Upper lobe of left lung (tissue), 6 donors: ENCODE measurements at regions not wholly inside any gene's neighbourhood (a gene's known extent, or its start where the extent isn't known, plus 50 kb on each side); places are given as distances from the start of the nearest gene placed in this dataset.

Experiments
- ATAC-seq, 2 donors: fragments of 200-7000 bp; cut with Tn5 transposase; one replicate each; pipeline ENCODE4 v1.9.1; 2022; ENCODE audit warnings: mild to moderate bottlenecking in 2 of 2, moderate library complexity in 2 of 2; ENCODE audit not compliant: low FRiP score in 2 of 2
- DNase-seq, 2 donors: peaks; one replicate each; pipeline ENCODE4 v3.0.0-alpha.2; 2019 to 2020
- H3K27ac ChIP-seq, 4 donors: fragments of 200-600 bp; sonication (generic); one replicate each; pipeline ENCODE4 v1.5.1; 2016 to 2019
- H3K27me3 ChIP-seq, 4 donors: fragments of 200-600 bp; sonication (generic); one replicate each; pipeline ENCODE4 v1.5.1; 2017 to 2019
- H3K36me3 ChIP-seq, 4 donors: fragments of 200-600 bp; sonication (generic); one replicate each; pipeline ENCODE4 v1.5.1; 2016 to 2019
- H3K4me1 ChIP-seq, 4 donors: fragments of 200-600 bp; sonication (generic); one replicate each; pipeline ENCODE4 v1.5.1; 2018 to 2019
- H3K4me3 ChIP-seq, 4 donors: fragments of 200-600 bp; sonication (generic); one replicate each; pipeline ENCODE4 v1.5.1; 2017 to 2019; ENCODE audit warnings: mild to moderate bottlenecking in 2 of 4, moderate library complexity in 1 of 4
- H3K9me3 ChIP-seq, 4 donors: fragments of 200-600 bp; sonication (generic); one replicate each; pipeline ENCODE4 v1.5.1; 2018 to 2019
- CTCF ChIP-seq, 6 experiments: fragments of 450-650 bp in 4 of 6; fragments of 200-600 bp in 2 of 6; sonication (generic) in 2 of 6; IDR thresholded peaks; one replicate each; pipeline ENCODE4 v1.5.1; 2016 to 2019; ENCODE audit warnings: antibody characterized with exemption in 6 of 6
- EP300 ChIP-seq, 4 donors: sonication (generic); formaldehyde crosslinking; IDR thresholded peaks; one replicate each; pipeline ENCODE4 v1.5.1; 2017; ENCODE audit warnings: antibody characterized with exemption in 4 of 4, control low read depth in 2 of 4
- POLR2A ChIP-seq, 4 donors: fragments of 450-650 bp; IDR thresholded peaks; one replicate each; pipeline ENCODE4 v1.5.1; 2016 to 2017; ENCODE audit warnings: antibody characterized with exemption in 4 of 4, mild to moderate bottlenecking in 2 of 4
- POLR2AphosphoS5 ChIP-seq, 2 donors: sonication (generic); formaldehyde crosslinking; IDR thresholded peaks; one replicate each; pipeline ENCODE4 v1.5.1; 2017; ENCODE audit warnings: antibody characterized with exemption in 2 of 2
- WGBS, 2 donors: methylation state at CpG; one replicate each; pipeline ENCODE4 v1.1.5; 2017 to 2018; 5-methylcytosine and 5-hydroxymethylcytosine counted together
- donor health status: DM: no; HTN: no; CAD: no; lungs with moderate emphysema.
- donor health status: DM: no; HTN: yes; CAD: no; lungs with severe emphysema.

DNA sequence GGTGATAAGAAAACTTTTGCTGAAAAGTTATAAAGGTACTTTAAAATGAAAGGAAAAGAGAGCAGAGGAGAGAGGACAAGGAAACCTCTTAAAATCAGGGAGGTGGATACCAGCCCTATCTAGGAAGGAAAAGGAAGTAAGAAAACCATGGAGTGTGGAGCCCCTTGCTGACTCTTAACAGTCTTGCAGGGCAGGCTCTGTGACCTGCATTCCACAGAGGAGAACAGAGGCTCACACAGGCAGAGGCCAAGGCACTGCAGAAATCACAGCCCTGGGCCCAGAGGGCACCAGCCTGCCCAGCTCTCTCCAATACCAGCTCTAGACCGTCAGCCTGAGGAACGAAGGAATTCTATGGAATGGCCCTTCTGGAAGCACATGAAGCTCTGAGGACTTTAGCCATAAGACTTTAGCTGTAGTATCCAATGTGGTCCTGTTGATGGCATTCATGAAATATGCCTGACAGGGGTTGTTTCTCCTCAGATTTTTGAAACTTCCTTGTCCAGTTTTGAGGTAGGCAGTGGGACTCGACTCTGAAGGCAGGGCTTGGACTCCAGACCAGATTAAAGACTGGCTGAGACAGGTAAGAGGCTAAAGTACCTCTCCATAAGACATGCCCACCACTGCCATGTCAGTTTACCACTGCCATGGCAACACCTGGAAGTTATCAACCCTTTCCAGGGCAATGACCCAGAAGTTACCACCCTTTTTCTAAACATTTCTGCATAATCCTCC, 216.3 kb downstream of the ANAPC1 start:
- H3K27me3 ChIP-seq, result no peaks in the 10 kb centered on the region
- ATAC-seq, result peak; percentile 84 to 89
- WGBS, 2 donors, result 46 to 70% methylated on average over 3 of the region's 3 CpGs

DNA sequence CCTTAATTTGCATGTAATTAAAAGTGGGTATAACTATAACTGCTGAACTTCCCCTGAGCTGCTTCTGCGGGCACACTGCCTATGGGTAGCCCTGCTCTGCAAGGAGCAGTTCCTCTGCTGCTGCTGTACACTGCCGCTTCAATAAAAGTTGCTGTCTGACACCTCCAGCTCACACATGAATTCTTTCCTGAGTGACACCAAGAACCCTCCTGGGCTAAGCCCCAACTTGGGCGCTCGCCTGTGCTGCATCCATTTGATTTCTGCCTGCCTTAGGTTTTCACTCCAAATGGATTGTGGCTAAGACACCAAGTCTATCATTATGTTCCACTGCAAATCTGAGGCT, 215.7 kb downstream of the ANAPC1 start:
- no peak for DNase-seq
- Histone ChIP-seq H3K27me3 (no peaks in the 10 kb centered on the region), H3K4me3 (no peak overlapping the region), H3K4me1 (peaks cover 0 to 13% (median 7%) of the 10 kb centered on the region in 4 donors), H3K36me3 (no peaks in the 10 kb centered on the region), H3K27ac (no peak overlapping the region), H3K9me3 (no peaks in the 10 kb centered on the region)
- TF ChIP-seq EP300 (IDR thresholded peaks at IDR 0.05), result no peak
- no peak for TF ChIP-seq POLR2A (IDR thresholded peaks at IDR 0.05)
- WGBS, 2 donors, result 97 to 98% methylated on average over 4 of the region's 4 CpGs
- no peak for ATAC-seq

More for the DNA sequence above, 216.3 kb downstream of the ANAPC1 start:
- no peak for TF ChIP-seq POLR2AphosphoS5 (IDR thresholded peaks at IDR 0.05)
- no peak for TF ChIP-seq EP300 (IDR thresholded peaks at IDR 0.05)
- peak; percentile 33 to 65 (median 55) for TF ChIP-seq CTCF (IDR thresholded peaks at IDR 0.05)
- no peak for TF ChIP-seq POLR2A (IDR thresholded peaks at IDR 0.05)
- H3K9me3 ChIP-seq, result no peaks in the 10 kb centered on the region
- no peak overlapping the region for H3K27ac ChIP-seq
- H3K4me1 ChIP-seq, result peaks cover 0 to 15% (median 9%) of the 10 kb centered on the region in 4 donors
- H3K4me3 ChIP-seq, result no peak overlapping the region
- H3K36me3 ChIP-seq, result no peaks in the 10 kb centered on the region
- DNase-seq, result peak in 1 of 2 donors; percentile 75

DNA sequence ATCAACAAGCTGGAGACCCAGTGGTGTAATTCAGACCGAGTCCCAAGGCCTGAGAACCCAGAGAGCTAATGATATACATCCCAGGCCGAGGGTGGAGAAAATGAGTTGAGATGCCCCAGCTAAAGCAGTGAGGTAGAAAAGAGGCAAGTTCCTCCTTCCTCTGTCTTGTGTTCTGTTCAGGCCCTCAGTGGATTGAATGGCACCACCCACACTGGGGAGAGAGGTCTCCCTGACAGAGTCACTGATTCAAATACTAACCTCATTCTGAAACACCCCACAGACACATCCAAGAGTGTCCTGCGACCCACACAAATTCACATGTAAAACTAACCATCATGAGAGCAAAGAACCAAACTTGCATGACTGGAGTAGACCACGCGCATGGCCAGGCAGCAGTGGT, 215.3 kb downstream of the ANAPC1 start:
- no peak for DNase-seq
- no peaks in the 10 kb centered on the region for H3K36me3 ChIP-seq
- ATAC-seq, result no peak
- no peaks in the 10 kb centered on the region for H3K27me3 ChIP-seq
- H3K9me3 ChIP-seq, result no peaks in the 10 kb centered on the region
- WGBS, 2 donors, result 95 to 96% methylated on average over 5 of the region's 5 CpGs
- H3K4me1 ChIP-seq, result peaks cover 0 to 13% (median 9%) of the 10 kb centered on the region in 4 donors
- TF ChIP-seq POLR2A (IDR thresholded peaks at IDR 0.05), result no peak
- no peak for TF ChIP-seq EP300 (IDR thresholded peaks at IDR 0.05)
- TF ChIP-seq POLR2AphosphoS5 (IDR thresholded peaks at IDR 0.05), result no peak
- TF ChIP-seq CTCF (IDR thresholded peaks at IDR 0.05), result no peak
- no peak overlapping the region for H3K4me3 ChIP-seq
- no peak overlapping the region for H3K27ac ChIP-seq

DNA sequence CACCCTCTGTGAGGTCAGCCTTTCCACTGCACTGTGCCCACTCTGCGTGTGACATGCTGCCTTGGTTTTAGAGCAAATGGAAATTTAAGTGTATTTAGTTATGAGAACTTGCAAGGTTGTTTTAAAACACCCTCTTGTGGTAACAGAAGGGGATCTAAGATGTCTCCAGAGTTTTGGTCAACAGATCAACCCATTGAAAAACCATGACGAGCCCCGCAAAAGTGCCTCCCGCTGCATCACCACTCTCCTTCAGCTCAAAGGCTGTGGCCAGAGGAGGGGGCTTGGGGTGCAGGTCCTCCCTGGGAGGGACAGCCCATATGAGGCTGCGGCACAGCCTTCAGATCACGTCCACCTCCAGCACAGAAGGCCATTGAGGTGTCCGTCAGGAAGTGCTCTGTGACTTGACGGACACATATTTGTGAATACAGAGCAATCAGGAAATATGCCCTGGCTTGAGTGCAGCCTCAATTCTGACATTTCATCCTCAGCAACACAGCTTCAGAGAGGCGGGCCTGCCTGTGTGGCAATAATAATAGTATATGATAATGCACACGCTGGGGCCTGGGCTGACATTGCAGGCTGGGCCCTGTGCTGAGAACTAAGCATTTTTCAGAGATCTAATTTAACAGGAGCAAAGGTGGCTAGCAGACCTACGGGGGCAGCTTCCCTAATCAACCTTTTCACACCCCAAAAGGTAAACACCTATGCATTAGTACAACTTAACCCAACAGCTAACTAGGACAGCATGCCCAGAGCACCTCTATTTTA, 213.9 kb downstream of the ANAPC1 start:
- 95% methylated on average over 11 of the region's 11 CpGs for WGBS, 2 donors
- no peaks in the 10 kb centered on the region for H3K27me3 ChIP-seq
- ATAC-seq (no peak), DNase-seq (no peak)
- H3K4me3 ChIP-seq, result no peak overlapping the region
- H3K36me3 ChIP-seq, result no peaks in the 10 kb centered on the region
- no peaks in the 10 kb centered on the region for H3K9me3 ChIP-seq
- no peak for TF ChIP-seq EP300 (IDR thresholded peaks at IDR 0.05)
- TF ChIP-seq POLR2AphosphoS5 (IDR thresholded peaks at IDR 0.05), result no peak
- TF ChIP-seq POLR2A (IDR thresholded peaks at IDR 0.05), result no peak
- TF ChIP-seq CTCF (IDR thresholded peaks at IDR 0.05), result no peak
- peaks cover 0 to 13% (median 9%) of the 10 kb centered on the region in 4 donors for H3K4me1 ChIP-seq
- H3K27ac ChIP-seq, result no peak overlapping the region

GRCh38 chr2:111670776-111671175, 213.2 kb downstream of the ANAPC1 start:
- Histone ChIP-seq H3K9me3 (no peaks in the 10 kb centered on the region), H3K4me3 (no peak overlapping the region), H3K4me1 (peaks cover 0 to 13% (median 9%) of the 10 kb centered on the region in 4 donors), H3K36me3 (no peaks in the 10 kb centered on the region), H3K27ac (no peak overlapping the region), H3K27me3 (no peaks in the 10 kb centered on the region)
- DNase-seq (no peak), ATAC-seq (no peak)
- TF ChIP-seq CTCF (IDR thresholded peaks at IDR 0.05) (no peak), POLR2A (IDR thresholded peaks at IDR 0.05) (no peak)
- 94 to 98% methylated on average over 6 of the region's 6 CpGs for WGBS, 2 donors
